Spleen (tissue), 11 donors: ENCODE measurements at regions not wholly inside any gene's neighbourhood (a gene's known extent, or its start where the extent isn't known, plus 50 kb on each side); places are given as distances from the start of the nearest gene placed in this dataset.

ENCODE experiments used
- DNase-seq: peaks from one replicate; pipeline ENCODE4 v3.0.0-alpha.2; 2020
- H3K27ac ChIP-seq, 8 donors: fragments of 200-600 bp; sonication (generic) in 7 of 8; 1 replicate in 4 of 8; 2 replicates in 4 of 8; pipeline versions ENCODE4 v1.5.0 to v1.8.0; 2016 to 2021; ENCODE audit warnings: inconsistent platforms in 4 of 8, mild to moderate bottlenecking in 4 of 8, moderate library complexity in 1 of 8
- H3K27me3 ChIP-seq, 7 donors: fragments of 200-600 bp; sonication (generic) in 6 of 7; replicated peaks in 1 of 7; 1 replicate in 4 of 7; 2 replicates in 3 of 7; pipeline versions ENCODE4 v1.5.0 to v1.8.0; 2016 to 2021; ENCODE audit warnings: inconsistent platforms in 3 of 7, mild to moderate bottlenecking in 1 of 7
- H3K36me3 ChIP-seq, 6 donors: fragments of 200-600 bp; sonication (generic) in 5 of 6; 1 replicate in 4 of 6; 2 replicates in 2 of 6; pipeline versions ENCODE4 v1.5.0 to v1.8.0; 2016 to 2021; ENCODE audit warnings: inconsistent platforms in 2 of 6
- H3K4me1 ChIP-seq, 6 donors: fragments of 200-600 bp; sonication (generic) in 5 of 6; 1 replicate in 3 of 6; 2 replicates in 3 of 6; pipeline versions ENCODE4 v1.5.0 to v1.8.0; 2016 to 2021; ENCODE audit warnings: inconsistent platforms in 3 of 6
- H3K4me3 ChIP-seq, 8 donors: fragments of 200-600 bp; sonication (generic) in 7 of 8; 1 replicate in 4 of 8; 2 replicates in 4 of 8; pipeline versions ENCODE4 v1.5.0 to v1.8.0; 2016 to 2021; ENCODE audit warnings: inconsistent platforms in 4 of 8, mild to moderate bottlenecking in 4 of 8, moderate library complexity in 2 of 8
- H3K9me3 ChIP-seq, 8 donors: fragments of 200-600 bp; sonication (generic) in 7 of 8; 1 replicate in 4 of 8; 2 replicates in 4 of 8; pipeline versions ENCODE4 v1.5.0 to v1.8.0; 2016 to 2021; ENCODE audit warnings: inconsistent platforms in 4 of 8
- POLR2A ChIP-seq, 3 donors: fragments of 450-650 bp; IDR thresholded peaks; one replicate each; pipeline ENCODE4 v1.5.1; 2017; ENCODE audit warnings: antibody characterized with exemption in 3 of 3, mild to moderate bottlenecking in 1 of 3
- POLR2AphosphoS5 ChIP-seq, 3 donors: sonication (generic); formaldehyde crosslinking; IDR thresholded peaks; one replicate each; pipeline ENCODE4 v1.5.1; 2017; ENCODE audit warnings: antibody characterized with exemption in 3 of 3
- WGBS, 5 donors: extraction: QIAGEN DNeasy Blood & Tissue Kit in 3 of 5; methylation state at CpG; one replicate each; pipeline versions ENCODE4 v1.1.5 to v1.1.7; 2013 to 2018; 5-methylcytosine and 5-hydroxymethylcytosine counted together
- intact Hi-C: fragments of 100-400 bp; cut with DNase I; formaldehyde crosslinking; loops from one replicate; pipeline ENCODE4 v1.15.0; 2023; ENCODE audit warnings: low total_unique reads
- TF ChIP-seq, protein P1 (sequence below), 11 experiments: fragments of 200-600 bp in 7 of 11; fragments of 450-650 bp in 4 of 11; sonication (generic) in 4 of 11; IDR thresholded peaks in 8 of 11; conservative IDR thresholded peaks in 3 of 11; 1 replicate in 7 of 11; 2 replicates in 4 of 11; pipeline versions ENCODE4 v1.4.0 to v1.8.0; 2016 to 2021; ENCODE audit warnings: antibody characterized with exemption in 11 of 11, inconsistent platforms in 4 of 11, mild to moderate bottlenecking in 1 of 11
- donor health status: healthy with polysubstance abuse.
- donor health status: DM: no; HTN: no; CAD: no; lungs with moderate emphysema.
- donor health status: DM: no; HTN: no; CAD: no.
- donor health status: Bipolar disorder and iron deficiency.
- donor health status: healthy.
- donor health status: DM: no; HTN: no; CAD: no.
- donor health status: DM: yes; HTN: yes; CAD: no.

DNA sequence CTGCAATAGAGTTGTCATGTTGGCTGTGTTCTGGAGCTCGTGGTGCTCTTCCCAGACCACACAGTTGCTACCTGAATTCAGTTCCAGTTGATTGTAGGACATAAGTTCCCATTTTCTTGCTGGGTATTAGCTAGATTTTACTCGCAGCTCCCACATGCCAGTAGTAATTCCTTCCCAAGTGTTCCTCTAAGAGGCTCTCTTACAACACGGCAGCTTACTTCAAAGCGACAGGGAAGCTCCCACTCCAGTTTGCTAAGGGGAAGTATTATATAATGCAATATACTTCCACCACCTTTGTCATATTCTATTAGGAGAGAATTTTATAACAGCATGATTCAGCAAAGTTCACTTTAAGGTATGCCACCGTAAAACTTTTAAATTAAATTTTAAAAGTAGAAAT, 623.0 kb downstream of the SLCO4C1 start:
- Histone ChIP-seq H3K27me3 (peaks cover 0 to 1% (median 0%) of the 10 kb centered on the region in 7 donors), H3K4me3 (no peak overlapping the region), H3K27ac (no peak overlapping the region), H3K9me3 (no peaks in the 10 kb centered on the region), H3K4me1 (no peaks in the 10 kb centered on the region), H3K36me3 (no peaks in the 10 kb centered on the region)
- 62 to 68% (median 67%) methylated on average over 5 of the region's 5 CpGs for WGBS, 5 donors
- DNase-seq, result no peak
- intact Hi-C loops, result no loop called here
- TF ChIP-seq POLR2AphosphoS5 (IDR thresholded peaks at IDR 0.05) (no peak), POLR2A (IDR thresholded peaks at IDR 0.05) (no peak)
- TF ChIP-seq, protein P1, sequence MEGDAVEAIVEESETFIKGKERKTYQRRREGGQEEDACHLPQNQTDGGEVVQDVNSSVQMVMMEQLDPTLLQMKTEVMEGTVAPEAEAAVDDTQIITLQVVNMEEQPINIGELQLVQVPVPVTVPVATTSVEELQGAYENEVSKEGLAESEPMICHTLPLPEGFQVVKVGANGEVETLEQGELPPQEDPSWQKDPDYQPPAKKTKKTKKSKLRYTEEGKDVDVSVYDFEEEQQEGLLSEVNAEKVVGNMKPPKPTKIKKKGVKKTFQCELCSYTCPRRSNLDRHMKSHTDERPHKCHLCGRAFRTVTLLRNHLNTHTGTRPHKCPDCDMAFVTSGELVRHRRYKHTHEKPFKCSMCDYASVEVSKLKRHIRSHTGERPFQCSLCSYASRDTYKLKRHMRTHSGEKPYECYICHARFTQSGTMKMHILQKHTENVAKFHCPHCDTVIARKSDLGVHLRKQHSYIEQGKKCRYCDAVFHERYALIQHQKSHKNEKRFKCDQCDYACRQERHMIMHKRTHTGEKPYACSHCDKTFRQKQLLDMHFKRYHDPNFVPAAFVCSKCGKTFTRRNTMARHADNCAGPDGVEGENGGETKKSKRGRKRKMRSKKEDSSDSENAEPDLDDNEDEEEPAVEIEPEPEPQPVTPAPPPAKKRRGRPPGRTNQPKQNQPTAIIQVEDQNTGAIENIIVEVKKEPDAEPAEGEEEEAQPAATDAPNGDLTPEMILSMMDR (IDR thresholded peaks at IDR 0.05 in 8 of 11, conservative IDR thresholded peaks at IDR 0.05 in 3 of 11), result no peak

DNA sequence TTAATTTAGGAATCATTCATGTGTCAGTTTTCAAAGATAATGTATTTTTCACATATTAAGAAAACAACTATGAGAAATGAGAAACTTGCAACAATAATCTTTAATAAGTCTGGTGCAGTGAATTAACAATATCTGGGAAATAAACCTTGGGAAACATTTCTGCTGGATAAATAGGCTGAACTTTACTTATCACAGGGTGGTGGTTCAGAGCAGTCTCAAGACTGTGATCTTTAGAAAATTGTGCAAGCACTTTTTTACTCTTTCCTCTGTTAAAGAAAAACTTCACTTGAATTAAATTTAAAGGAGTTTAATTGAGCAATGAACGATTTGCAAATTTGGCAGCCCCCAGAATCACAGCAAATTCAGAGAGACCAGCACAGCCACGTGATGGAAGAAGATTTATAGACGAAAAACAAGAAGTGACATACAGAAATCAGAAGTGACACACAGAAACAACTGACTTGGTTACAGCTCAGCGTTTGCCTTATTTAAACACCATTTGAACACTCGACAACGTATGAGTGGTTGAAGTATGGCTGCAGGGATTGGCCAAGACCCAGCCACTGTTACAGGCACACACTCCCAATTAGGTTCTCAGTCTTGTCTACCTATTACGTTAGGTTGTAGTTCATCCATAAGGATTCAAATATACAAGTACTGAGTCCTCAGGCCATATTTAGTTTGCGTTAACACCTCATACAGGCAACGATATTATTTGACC, 631.9 kb downstream of the SLCO4C1 start:
- intact Hi-C loops, result no loop called here
- Histone ChIP-seq H3K9me3 (no peaks in the 10 kb centered on the region), H3K27me3 (no peaks in the 10 kb centered on the region), H3K4me1 (no peaks in the 10 kb centered on the region), H3K36me3 (no peaks in the 10 kb centered on the region), H3K27ac (no peak overlapping the region), H3K4me3 (no peak overlapping the region)
- TF ChIP-seq POLR2A (IDR thresholded peaks at IDR 0.05) (no peak), POLR2AphosphoS5 (IDR thresholded peaks at IDR 0.05) (no peak)
- TF ChIP-seq, protein P1 (IDR thresholded peaks at IDR 0.05 in 8 of 11, conservative IDR thresholded peaks at IDR 0.05 in 3 of 11), result no peak
- 75 to 84% (median 76%) methylated on average over 9 of the region's 9 CpGs for WGBS, 5 donors
- DNase-seq, result no peak

DNA sequence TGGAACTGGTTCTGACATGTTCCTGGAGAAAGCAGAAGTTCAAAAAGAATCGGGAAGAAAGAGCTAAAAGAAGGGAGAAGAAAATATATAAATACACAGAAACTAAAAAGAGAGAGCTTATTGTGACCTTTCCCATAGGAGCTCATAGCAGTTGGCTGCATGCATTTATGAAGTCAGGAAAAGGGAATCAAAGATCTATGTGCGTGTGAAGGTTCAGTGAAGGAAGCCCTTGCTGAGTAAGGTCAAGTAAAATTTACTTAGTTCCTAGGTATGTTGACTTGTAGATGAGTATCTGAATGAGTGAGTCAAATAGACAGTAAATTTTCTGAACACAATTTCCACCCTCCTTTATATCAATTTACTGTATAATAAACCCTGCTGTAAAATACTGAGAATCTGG, 632.5 kb downstream of the SLCO4C1 start:
- TF ChIP-seq POLR2AphosphoS5 (IDR thresholded peaks at IDR 0.05) (no peak), POLR2A (IDR thresholded peaks at IDR 0.05) (no peak)
- TF ChIP-seq, protein P1 (IDR thresholded peaks at IDR 0.05 in 8 of 11, conservative IDR thresholded peaks at IDR 0.05 in 3 of 11), result no peak
- Histone ChIP-seq H3K27me3 (no peaks in the 10 kb centered on the region), H3K36me3 (no peaks in the 10 kb centered on the region), H3K4me3 (no peak overlapping the region), H3K27ac (no peak overlapping the region), H3K9me3 (no peaks in the 10 kb centered on the region), H3K4me1 (no peaks in the 10 kb centered on the region)
- WGBS, 5 donors, result 30 to 47% (median 37%) methylated on average over 2 of the region's 2 CpGs
- intact Hi-C loops, result no loop called here
- no peak for DNase-seq

DNA sequence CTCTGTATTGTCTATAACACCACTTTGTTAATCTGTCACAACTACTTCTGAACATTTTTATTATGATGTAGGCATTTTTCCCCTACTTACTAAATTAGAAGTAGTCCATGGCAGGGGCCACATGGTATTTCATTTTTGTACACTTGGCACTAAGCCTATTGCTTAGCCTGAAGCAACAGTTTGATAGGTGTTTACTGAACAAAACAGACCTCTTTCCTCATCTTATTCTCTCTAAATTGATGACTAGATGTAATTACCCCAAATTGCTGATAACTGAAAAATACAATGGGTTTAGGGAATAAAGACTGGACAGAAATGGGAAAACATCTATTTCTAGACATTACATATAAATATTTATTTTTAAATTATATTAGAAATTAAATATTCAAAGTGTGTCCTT, 633.8 kb downstream of the SLCO4C1 start:
- Histone ChIP-seq H3K9me3 (no peaks in the 10 kb centered on the region), H3K27ac (no peak overlapping the region), H3K27me3 (no peaks in the 10 kb centered on the region), H3K4me1 (no peaks in the 10 kb centered on the region), H3K36me3 (no peaks in the 10 kb centered on the region), H3K4me3 (no peak overlapping the region)
- TF ChIP-seq POLR2AphosphoS5 (IDR thresholded peaks at IDR 0.05) (no peak), POLR2A (IDR thresholded peaks at IDR 0.05) (no peak)
- TF ChIP-seq, protein P1 (IDR thresholded peaks at IDR 0.05 in 8 of 11, conservative IDR thresholded peaks at IDR 0.05 in 3 of 11), result no peak
- DNase-seq, result no peak
- intact Hi-C loops, result no loop called here
